Activated gamma-delta T cell (primary cell): ENCODE measurements at regions not wholly inside any gene's neighbourhood (a gene's known extent, or its start where the extent isn't known, plus 50 kb on each side); places are given as distances from the start of the nearest gene placed in this dataset.

Source experiments
- DNase-seq: peaks from one replicate; lab custom pipeline; 2025; lab: John Stamatoyannopoulos, UW

GRCh38 chr9:74218385-74219063 lies 278.6 kb upstream of the RORB start:
- no peak for DNase-seq

GRCh38 chr9:74220327-74220726 lies 276.8 kb upstream of the RORB start:
- no peak for DNase-seq

GRCh38 chr9:74236857-74237256 lies 260.3 kb upstream of the RORB start:
- DNase-seq: no peak

GRCh38 chr9:74245866-74246497 lies 251.2 kb upstream of the RORB start:
- no peak for DNase-seq

GRCh38 chr9:74255489-74255984 lies 241.6 kb upstream of the RORB start:
- DNase-seq: no peak

GRCh38 chr9:74275872-74276508 lies 221.1 kb upstream of the RORB start:
- peak; percentile 13 for DNase-seq

GRCh38 chr9:74277532-74277931 lies 219.6 kb upstream of the RORB start:
- DNase-seq: no peak

- no peak for DNase-seq
Measured at GRCh38 chr9:74281674-74282073, 215.5 kb upstream of the RORB start.

GRCh38 chr9:74282526-74283253 lies 214.4 kb upstream of the RORB start:
- no peak for DNase-seq

GRCh38 chr9:74284581-74285450 lies 212.3 kb upstream of the RORB start:
- no peak for DNase-seq

GRCh38 chr9:74293479-74293878 lies 203.7 kb upstream of the RORB start:
- no peak for DNase-seq

GRCh38 chr9:74303945-74304344 lies 193.2 kb upstream of the RORB start:
- no peak for DNase-seq

- no peak for DNase-seq
Measured at GRCh38 chr9:74304598-74304997, 192.5 kb upstream of the RORB start.

- no peak for DNase-seq
Measured at GRCh38 chr9:74309654-74310053, 187.5 kb upstream of the RORB start.

GRCh38 chr9:74317235-74317634 lies 179.9 kb upstream of the RORB start:
- DNase-seq: no peak

- DNase-seq: no peak
Measured at GRCh38 chr9:74321396-74321795, 175.7 kb upstream of the RORB start.

GRCh38 chr9:74322661-74323314 lies 174.3 kb upstream of the RORB start:
- no peak for DNase-seq

GRCh38 chr9:74330487-74331214 lies 166.5 kb upstream of the RORB start:
- DNase-seq: no peak

GRCh38 chr9:74331607-74332006 lies 165.5 kb upstream of the RORB start:
- DNase-seq: no peak

- DNase-seq: no peak
Measured at GRCh38 chr9:74333384-74334032, 163.6 kb upstream of the RORB start.
